ENCODE measurements at regions not wholly inside any gene's neighbourhood (a gene's known extent, or its start where the extent isn't known, plus 50 kb on each side); places are given as distances from the start of the nearest gene placed in this dataset.

DNA sequence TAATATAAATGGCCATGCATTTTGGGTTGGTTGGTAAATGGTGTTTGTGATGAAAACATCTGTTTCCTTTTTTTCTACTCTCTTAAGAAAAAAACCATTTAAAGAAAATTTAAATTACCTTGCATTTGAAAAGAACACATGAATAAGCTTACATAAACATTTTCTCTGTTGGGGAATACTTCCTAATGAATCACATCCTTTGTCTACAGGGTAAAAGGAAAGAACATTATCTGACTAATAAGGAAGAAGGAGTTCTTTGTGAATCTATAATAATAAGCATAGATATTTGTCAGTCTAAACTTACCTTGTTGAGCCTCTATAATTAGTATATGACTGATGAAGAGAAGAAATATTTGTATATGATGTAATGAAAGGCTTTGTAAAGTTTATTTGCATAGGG lies 254.1 kb upstream of the ZNF717 start:
- H2AK5ac ChIP-seq (ENCODE audit: low read length, severe bottlenecking): no peak overlapping the region
- H3K27me3 ChIP-seq (ENCODE audit: control insufficient read depth in 1 of 2, insufficient read depth in 1 of 2, low read length in 2 of 2): no peaks in the 10 kb centered on the region
- no peak overlapping the region for H2AFZ ChIP-seq (ENCODE audit: low read depth, low read length)
- DNase-seq: peak; percentile 48
- H3K18ac ChIP-seq (ENCODE audit: low read depth in 1 of 2, low read length in 2 of 2): no peak overlapping the region
- H3K36me3 ChIP-seq (ENCODE audit: control insufficient read depth in 1 of 2, insufficient read depth in 2 of 2, low read depth in 1 of 2, low read length in 2 of 2): no peaks in the 10 kb centered on the region
- H2BK12ac ChIP-seq (ENCODE audit: low read length in 2 of 2): no peak overlapping the region
- no peaks in the 10 kb centered on the region for H3K79me1 ChIP-seq (replicated peaks; ENCODE audit: low read length, poor library complexity, severe bottlenecking)
- no peak overlapping the region for H3K4me3 ChIP-seq (ENCODE audit: insufficient read depth in 1 of 2, low read depth in 1 of 2, low read length in 2 of 2)
- H3K23ac ChIP-seq (ENCODE audit: low read length in 2 of 2): no peak overlapping the region
- H2BK120ac ChIP-seq (ENCODE audit: low read depth, low read length): no peak overlapping the region
- no peaks in the 10 kb centered on the region for H3K4me1 ChIP-seq (ENCODE audit: control insufficient read depth, insufficient read depth, low read depth, low read length)
- H4K91ac ChIP-seq (ENCODE audit: low read length): no peak overlapping the region
- H2BK15ac ChIP-seq (ENCODE audit: low read depth, poor library complexity, severe bottlenecking): no peak overlapping the region
- no peak overlapping the region for H3K9ac ChIP-seq (ENCODE audit: low read length)
- H3K14ac ChIP-seq (ENCODE audit: low read length in 2 of 2): no peak overlapping the region
- H3K4me2 ChIP-seq (ENCODE audit: low read length, poor library complexity, severe bottlenecking): no peak overlapping the region
- no peak overlapping the region for H2BK5ac ChIP-seq (ENCODE audit: low read depth, low read length, poor library complexity, severe bottlenecking)
- H3K27ac ChIP-seq (ENCODE audit: low read length, poor library complexity, severe bottlenecking): no peak overlapping the region
- no peaks in the 10 kb centered on the region for H3K9me3 ChIP-seq (ENCODE audit: control insufficient read depth, low read length)
- no peak overlapping the region for H3K4ac ChIP-seq (ENCODE audit: low read depth in 1 of 2, low read length in 2 of 2)
- H4K8ac ChIP-seq (ENCODE audit: low read length): no peak overlapping the region

DNA sequence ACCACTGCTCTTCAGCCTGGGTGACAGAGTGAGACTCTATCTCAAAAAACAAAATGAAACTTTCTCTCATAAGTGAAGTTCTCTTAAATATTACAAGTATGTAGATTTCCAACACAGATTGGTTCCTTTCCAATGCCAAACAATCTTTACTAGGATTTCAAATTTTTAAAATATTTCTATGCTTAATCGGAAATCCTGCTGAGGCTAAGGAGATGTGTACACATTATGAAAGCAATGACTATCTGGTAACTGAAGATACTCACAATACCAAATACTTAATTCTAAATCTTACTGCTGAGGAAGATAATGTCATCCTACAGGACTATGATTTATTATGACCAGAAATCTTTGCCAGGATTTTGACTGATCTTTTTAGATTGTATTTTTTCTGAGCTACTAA lies 255.6 kb upstream of the ZNF717 start:
- H3K4me3 ChIP-seq (ENCODE audit: insufficient read depth in 1 of 2, low read depth in 1 of 2, low read length in 2 of 2): no peak overlapping the region
- H3K27me3 ChIP-seq (ENCODE audit: control insufficient read depth in 1 of 2, insufficient read depth in 1 of 2, low read length in 2 of 2): no peaks in the 10 kb centered on the region
- no peaks in the 10 kb centered on the region for H3K79me1 ChIP-seq (replicated peaks; ENCODE audit: low read length, poor library complexity, severe bottlenecking)
- no peak for DNase-seq
- no peak overlapping the region for H3K27ac ChIP-seq (ENCODE audit: low read length, poor library complexity, severe bottlenecking)
- H3K18ac ChIP-seq (ENCODE audit: low read depth in 1 of 2, low read length in 2 of 2): no peak overlapping the region
- WGBS: no CpG with 5 or more reads among the region's 1 CpG
- H4K91ac ChIP-seq (ENCODE audit: low read length): no peak overlapping the region
- H3K4me1 ChIP-seq (ENCODE audit: control insufficient read depth, insufficient read depth, low read depth, low read length): no peaks in the 10 kb centered on the region
- H3K36me3 ChIP-seq (ENCODE audit: control insufficient read depth in 1 of 2, insufficient read depth in 2 of 2, low read depth in 1 of 2, low read length in 2 of 2): no peaks in the 10 kb centered on the region
- no peak overlapping the region for H3K14ac ChIP-seq (ENCODE audit: low read length in 2 of 2)
- H2BK15ac ChIP-seq (ENCODE audit: low read depth, poor library complexity, severe bottlenecking): no peak overlapping the region
- H2BK12ac ChIP-seq (ENCODE audit: low read length in 2 of 2): no peak overlapping the region
- no peak overlapping the region for H3K23ac ChIP-seq (ENCODE audit: low read length in 2 of 2)
- H3K9ac ChIP-seq (ENCODE audit: low read length): no peak overlapping the region
- no peak overlapping the region for H3K4me2 ChIP-seq (ENCODE audit: low read length, poor library complexity, severe bottlenecking)
- H2BK120ac ChIP-seq (ENCODE audit: low read depth, low read length): no peak overlapping the region
- no peak overlapping the region for H2AFZ ChIP-seq (ENCODE audit: low read depth, low read length)
- H2AK5ac ChIP-seq (ENCODE audit: low read length, severe bottlenecking): no peak overlapping the region
- H2BK5ac ChIP-seq (ENCODE audit: low read depth, low read length, poor library complexity, severe bottlenecking): no peak overlapping the region
- no peak overlapping the region for H4K8ac ChIP-seq (ENCODE audit: low read length)
- no peaks in the 10 kb centered on the region for H3K9me3 ChIP-seq (ENCODE audit: control insufficient read depth, low read length)
- no peak overlapping the region for H3K4ac ChIP-seq (ENCODE audit: low read depth in 1 of 2, low read length in 2 of 2)

DNA sequence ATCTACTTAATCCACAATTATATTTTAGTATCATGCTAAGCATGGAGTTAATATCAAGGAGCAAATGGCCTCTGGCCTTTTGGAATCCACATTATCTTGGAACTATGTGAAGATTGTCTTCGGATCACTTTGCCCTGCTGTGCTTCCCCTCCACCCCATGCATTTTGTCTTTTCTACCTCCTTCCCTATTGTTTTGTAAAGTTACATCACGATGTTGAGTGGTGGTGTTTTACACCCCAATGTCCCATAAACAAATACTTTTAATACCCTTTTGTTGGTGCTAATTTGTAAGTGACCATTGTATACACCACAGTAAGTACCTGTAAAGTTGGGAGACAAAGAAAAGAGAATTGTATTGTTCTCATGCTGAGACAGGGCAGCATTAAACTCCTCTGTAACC lies 258.4 kb upstream of the ZNF717 start:
- no peaks in the 10 kb centered on the region for H3K4me1 ChIP-seq (ENCODE audit: control insufficient read depth, insufficient read depth, low read depth, low read length)
- H4K91ac ChIP-seq (ENCODE audit: low read length): no peak overlapping the region
- H2AFZ ChIP-seq (ENCODE audit: low read depth, low read length): no peak overlapping the region
- no peak overlapping the region for H2BK12ac ChIP-seq (ENCODE audit: low read length in 2 of 2)
- no peaks in the 10 kb centered on the region for H3K27me3 ChIP-seq (ENCODE audit: control insufficient read depth in 1 of 2, insufficient read depth in 1 of 2, low read length in 2 of 2)
- H4K8ac ChIP-seq (ENCODE audit: low read length): no peak overlapping the region
- H3K36me3 ChIP-seq (ENCODE audit: control insufficient read depth in 1 of 2, insufficient read depth in 2 of 2, low read depth in 1 of 2, low read length in 2 of 2): no peaks in the 10 kb centered on the region
- no peak overlapping the region for H3K14ac ChIP-seq (ENCODE audit: low read length in 2 of 2)
- no peak overlapping the region for H3K27ac ChIP-seq (ENCODE audit: low read length, poor library complexity, severe bottlenecking)
- H2AK5ac ChIP-seq (ENCODE audit: low read length, severe bottlenecking): no peak overlapping the region
- H3K18ac ChIP-seq (ENCODE audit: low read depth in 1 of 2, low read length in 2 of 2): peak overlapping the region in 1 of 2 experiments; percentile 39
- no peak overlapping the region for H2BK120ac ChIP-seq (ENCODE audit: low read depth, low read length)
- H3K79me1 ChIP-seq (replicated peaks; ENCODE audit: low read length, poor library complexity, severe bottlenecking): no peaks in the 10 kb centered on the region
- H3K4me2 ChIP-seq (ENCODE audit: low read length, poor library complexity, severe bottlenecking): no peak overlapping the region
- no peak overlapping the region for H3K23ac ChIP-seq (ENCODE audit: low read length in 2 of 2)
- no CpG with 5 or more reads among the region's 2 CpGs for WGBS
- H3K4ac ChIP-seq (ENCODE audit: low read depth in 1 of 2, low read length in 2 of 2): no peak overlapping the region
- DNase-seq: no peak
- no peak overlapping the region for H2BK5ac ChIP-seq (ENCODE audit: low read depth, low read length, poor library complexity, severe bottlenecking)
- H3K4me3 ChIP-seq (ENCODE audit: insufficient read depth in 1 of 2, low read depth in 1 of 2, low read length in 2 of 2): no peak overlapping the region
- H3K9me3 ChIP-seq (ENCODE audit: control insufficient read depth, low read length): no peaks in the 10 kb centered on the region
- no peak overlapping the region for H3K9ac ChIP-seq (ENCODE audit: low read length)
- H2BK15ac ChIP-seq (ENCODE audit: low read depth, poor library complexity, severe bottlenecking): no peak overlapping the region

DNA sequence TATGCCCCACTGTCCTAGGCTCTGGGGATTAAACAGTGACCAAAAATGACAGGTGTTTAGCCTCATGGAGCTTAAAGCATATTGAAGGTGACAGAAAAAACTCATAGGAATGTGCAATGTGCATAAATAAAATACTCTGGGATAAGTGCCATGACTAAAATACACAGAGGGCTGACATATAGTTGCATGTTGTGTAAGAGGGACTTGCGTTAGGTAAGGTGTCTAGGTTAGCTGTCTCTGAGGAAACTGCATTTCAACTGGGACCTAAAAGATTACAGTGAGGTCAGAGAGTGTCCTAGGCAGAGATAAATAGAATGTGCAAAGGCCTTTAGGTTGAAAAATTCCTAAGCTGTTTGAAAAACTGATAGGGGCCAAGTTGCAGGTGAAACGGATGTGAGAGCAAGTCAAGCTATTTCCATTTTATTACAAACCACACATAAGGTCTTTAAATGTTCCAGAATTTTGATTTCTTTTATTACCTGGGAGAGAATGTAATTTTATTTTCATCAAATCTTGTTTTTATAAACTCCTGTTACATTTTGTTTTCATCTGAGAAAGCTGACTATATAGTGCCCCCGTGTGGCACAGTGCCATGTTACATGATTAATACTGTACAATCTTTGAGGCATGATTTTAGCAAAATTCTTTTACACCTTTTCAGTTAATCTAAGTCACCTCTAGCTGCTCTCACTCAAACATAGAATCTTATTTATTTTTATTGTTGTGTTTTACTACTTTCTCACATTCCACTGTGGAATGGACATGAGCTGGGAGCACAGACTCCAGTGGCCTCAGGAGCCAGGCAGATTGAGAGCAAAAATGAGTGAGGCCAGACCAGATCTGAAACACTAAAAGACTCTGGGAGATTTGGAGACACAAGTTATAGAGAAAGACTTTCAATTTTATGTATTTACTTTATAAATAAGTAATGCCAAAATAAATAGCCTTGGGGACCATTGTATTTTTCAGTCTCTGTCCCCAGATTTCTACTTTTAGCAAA lies 259.6 kb upstream of the ZNF717 start:
- H3K27ac ChIP-seq (ENCODE audit: low read length, poor library complexity, severe bottlenecking): no peak overlapping the region
- no peak overlapping the region for H3K4me3 ChIP-seq (ENCODE audit: insufficient read depth in 1 of 2, low read depth in 1 of 2, low read length in 2 of 2)
- H3K4ac ChIP-seq (ENCODE audit: low read depth in 1 of 2, low read length in 2 of 2): no peak overlapping the region
- no peak overlapping the region for H2BK5ac ChIP-seq (ENCODE audit: low read depth, low read length, poor library complexity, severe bottlenecking)
- H3K4me1 ChIP-seq (ENCODE audit: control insufficient read depth, insufficient read depth, low read depth, low read length): no peaks in the 10 kb centered on the region
- no peak overlapping the region for H3K4me2 ChIP-seq (ENCODE audit: low read length, poor library complexity, severe bottlenecking)
- no peaks in the 10 kb centered on the region for H3K36me3 ChIP-seq (ENCODE audit: control insufficient read depth in 1 of 2, insufficient read depth in 2 of 2, low read depth in 1 of 2, low read length in 2 of 2)
- H4K8ac ChIP-seq (ENCODE audit: low read length): no peak overlapping the region
- no peak overlapping the region for H3K9ac ChIP-seq (ENCODE audit: low read length)
- H3K9me3 ChIP-seq (ENCODE audit: control insufficient read depth, low read length): no peaks in the 10 kb centered on the region
- no peak overlapping the region for H2AFZ ChIP-seq (ENCODE audit: low read depth, low read length)
- peak overlapping the region in 1 of 2 experiments; percentile 33 for H3K18ac ChIP-seq (ENCODE audit: low read depth in 1 of 2, low read length in 2 of 2)
- H2BK15ac ChIP-seq (ENCODE audit: low read depth, poor library complexity, severe bottlenecking): no peak overlapping the region
- H2AK5ac ChIP-seq (ENCODE audit: low read length, severe bottlenecking): no peak overlapping the region
- no peak overlapping the region for H4K91ac ChIP-seq (ENCODE audit: low read length)
- H2BK12ac ChIP-seq (ENCODE audit: low read length in 2 of 2): no peak overlapping the region
- 35% methylated on average over 2 of the region's 3 CpGs for WGBS
- no peaks in the 10 kb centered on the region for H3K27me3 ChIP-seq (ENCODE audit: control insufficient read depth in 1 of 2, insufficient read depth in 1 of 2, low read length in 2 of 2)
- H3K14ac ChIP-seq (ENCODE audit: low read length in 2 of 2): no peak overlapping the region
- H3K79me1 ChIP-seq (replicated peaks; ENCODE audit: low read length, poor library complexity, severe bottlenecking): no peaks in the 10 kb centered on the region
- H2BK120ac ChIP-seq (ENCODE audit: low read depth, low read length): peak overlapping the region; percentile 34
- DNase-seq: peak; percentile 62
- no peak overlapping the region for H3K23ac ChIP-seq (ENCODE audit: low read length in 2 of 2)

Measured in mesenchymal stem cell (in vitro differentiated cells and primary cell).